ENCODE measurements at regions not wholly inside any gene's neighbourhood (a gene's known extent, or its start where the extent isn't known, plus 50 kb on each side); places are given as distances from the start of the nearest gene placed in this dataset.

DNA sequence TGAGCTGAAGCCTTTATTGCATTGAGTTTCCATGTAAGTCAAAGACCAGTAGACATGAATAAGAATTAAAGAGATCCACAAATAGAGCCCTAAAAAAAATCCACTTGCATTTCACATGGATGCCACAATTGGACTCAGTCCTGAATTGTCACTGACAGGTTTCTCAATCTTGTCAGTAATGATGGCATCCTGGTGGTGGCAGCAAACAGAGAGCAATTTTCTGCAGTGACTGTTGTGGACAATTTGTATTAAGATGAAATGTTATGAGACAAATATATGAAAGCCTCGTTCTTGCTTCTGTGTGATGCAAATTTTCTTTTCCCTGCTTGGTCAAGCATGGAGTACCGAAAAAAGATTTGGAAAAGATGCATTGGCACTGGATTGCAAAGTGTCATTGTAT, 278.9 kb downstream of the SAMD5 start:
- Histone ChIP-seq H3K27me3 (ENCODE audit: insufficient read depth, low read length) (no peaks in the 10 kb centered on the region), H3K27ac (ENCODE audit: low read depth, low read length, poor library complexity, severe bottlenecking) (no peak overlapping the region), H3F3A (ENCODE audit: insufficient read depth, low read length) (no peaks in the 10 kb centered on the region), H4K20me1 (ENCODE audit: insufficient read depth, low read length) (no peaks in the 10 kb centered on the region), H3K9ac (ENCODE audit: low read length) (no peak overlapping the region), H3K4me2 (ENCODE audit: low read length) (no peak overlapping the region), H3K4me3 (ENCODE audit: low read depth, low read length, poor library complexity, severe bottlenecking) (no peak overlapping the region), H3K9me2 (ENCODE audit: low read depth, low read length) (no peaks in the 10 kb centered on the region), H3K79me2 (ENCODE audit: insufficient read depth, low read length) (no peaks in the 10 kb centered on the region), H2AFZ (ENCODE audit: low read length) (no peak overlapping the region), H3K9me3 (ENCODE audit: low read length) (no peaks in the 10 kb centered on the region), H3K36me3 (ENCODE audit: insufficient read depth, low read length) (no peaks in the 10 kb centered on the region), H3K4me1 (ENCODE audit: insufficient read depth, low read length, severe bottlenecking) (no peaks in the 10 kb centered on the region)
- TF ChIP-seq EZH2 (IDR thresholded peaks at IDR 0.05; ENCODE audit: borderline replicate concordance, low read length), result no peak
- TF ChIP-seq, protein P1, sequence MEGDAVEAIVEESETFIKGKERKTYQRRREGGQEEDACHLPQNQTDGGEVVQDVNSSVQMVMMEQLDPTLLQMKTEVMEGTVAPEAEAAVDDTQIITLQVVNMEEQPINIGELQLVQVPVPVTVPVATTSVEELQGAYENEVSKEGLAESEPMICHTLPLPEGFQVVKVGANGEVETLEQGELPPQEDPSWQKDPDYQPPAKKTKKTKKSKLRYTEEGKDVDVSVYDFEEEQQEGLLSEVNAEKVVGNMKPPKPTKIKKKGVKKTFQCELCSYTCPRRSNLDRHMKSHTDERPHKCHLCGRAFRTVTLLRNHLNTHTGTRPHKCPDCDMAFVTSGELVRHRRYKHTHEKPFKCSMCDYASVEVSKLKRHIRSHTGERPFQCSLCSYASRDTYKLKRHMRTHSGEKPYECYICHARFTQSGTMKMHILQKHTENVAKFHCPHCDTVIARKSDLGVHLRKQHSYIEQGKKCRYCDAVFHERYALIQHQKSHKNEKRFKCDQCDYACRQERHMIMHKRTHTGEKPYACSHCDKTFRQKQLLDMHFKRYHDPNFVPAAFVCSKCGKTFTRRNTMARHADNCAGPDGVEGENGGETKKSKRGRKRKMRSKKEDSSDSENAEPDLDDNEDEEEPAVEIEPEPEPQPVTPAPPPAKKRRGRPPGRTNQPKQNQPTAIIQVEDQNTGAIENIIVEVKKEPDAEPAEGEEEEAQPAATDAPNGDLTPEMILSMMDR (IDR thresholded peaks at IDR 0.05; ENCODE audit: low read length), result no peak

DNA sequence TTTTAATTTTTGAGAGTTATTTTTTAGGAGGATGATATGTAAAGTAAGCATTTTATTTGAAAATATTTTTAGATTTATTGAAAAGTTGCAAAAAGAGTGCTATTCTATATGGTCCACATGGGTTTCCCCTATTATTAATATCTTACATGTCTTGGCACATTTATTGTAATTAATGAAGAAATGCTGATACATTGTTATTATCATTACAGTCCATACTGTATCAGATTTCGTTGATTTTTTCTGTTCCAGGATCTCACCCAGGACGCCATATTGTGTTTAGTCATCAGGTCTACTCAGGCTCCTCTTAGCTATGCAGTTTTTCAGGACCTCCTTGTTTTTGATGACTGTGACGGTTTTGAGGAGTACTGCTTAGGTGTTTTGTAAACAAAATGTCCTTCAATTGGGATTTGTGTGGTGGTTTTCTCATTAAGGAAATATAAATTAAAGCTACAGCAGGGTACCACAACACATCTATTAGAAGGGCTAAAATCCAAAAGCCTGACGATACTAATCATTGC, 281.0 kb downstream of the SAMD5 start:
- no peak for TF ChIP-seq EZH2 (IDR thresholded peaks at IDR 0.05; ENCODE audit: borderline replicate concordance, low read length)
- TF ChIP-seq, protein P1 (IDR thresholded peaks at IDR 0.05; ENCODE audit: low read length), result no peak
- no peaks in the 10 kb centered on the region for H3F3A ChIP-seq (ENCODE audit: insufficient read depth, low read length)
- H3K9me2 ChIP-seq (ENCODE audit: low read depth, low read length), result no peaks in the 10 kb centered on the region
- no peak overlapping the region for H3K27ac ChIP-seq (ENCODE audit: low read depth, low read length, poor library complexity, severe bottlenecking)
- no peak overlapping the region for H3K9ac ChIP-seq (ENCODE audit: low read length)
- no peak overlapping the region for H3K4me2 ChIP-seq (ENCODE audit: low read length)
- H3K36me3 ChIP-seq (ENCODE audit: insufficient read depth, low read length), result no peaks in the 10 kb centered on the region
- H3K9me3 ChIP-seq (ENCODE audit: low read length), result no peaks in the 10 kb centered on the region
- no peak overlapping the region for H2AFZ ChIP-seq (ENCODE audit: low read length)
- H3K79me2 ChIP-seq (ENCODE audit: insufficient read depth, low read length), result no peaks in the 10 kb centered on the region
- H3K4me1 ChIP-seq (ENCODE audit: insufficient read depth, low read length, severe bottlenecking), result no peaks in the 10 kb centered on the region
- no peaks in the 10 kb centered on the region for H3K27me3 ChIP-seq (ENCODE audit: insufficient read depth, low read length)
- no peak overlapping the region for H3K4me3 ChIP-seq (ENCODE audit: low read depth, low read length, poor library complexity, severe bottlenecking)
- H4K20me1 ChIP-seq (ENCODE audit: insufficient read depth, low read length), result no peaks in the 10 kb centered on the region

GRCh38 chr6:147793871-147794643, 285.6 kb downstream of the SAMD5 start:
- no peaks in the 10 kb centered on the region for H3F3A ChIP-seq (ENCODE audit: insufficient read depth, low read length)
- no peaks in the 10 kb centered on the region for H3K27me3 ChIP-seq (ENCODE audit: insufficient read depth, low read length)
- no peaks in the 10 kb centered on the region for H4K20me1 ChIP-seq (ENCODE audit: insufficient read depth, low read length)
- no peak overlapping the region for H3K9ac ChIP-seq (ENCODE audit: low read length)
- H3K9me2 ChIP-seq (ENCODE audit: low read depth, low read length), result no peaks in the 10 kb centered on the region
- no peaks in the 10 kb centered on the region for H3K79me2 ChIP-seq (ENCODE audit: insufficient read depth, low read length)
- H3K9me3 ChIP-seq (ENCODE audit: low read length), result no peaks in the 10 kb centered on the region
- H3K36me3 ChIP-seq (ENCODE audit: insufficient read depth, low read length), result no peaks in the 10 kb centered on the region
- H3K4me1 ChIP-seq (ENCODE audit: insufficient read depth, low read length, severe bottlenecking), result no peaks in the 10 kb centered on the region
- H3K4me2 ChIP-seq (ENCODE audit: low read length), result no peak overlapping the region
- TF ChIP-seq EZH2 (IDR thresholded peaks at IDR 0.05; ENCODE audit: borderline replicate concordance, low read length), result no peak
- TF ChIP-seq, protein P1 (IDR thresholded peaks at IDR 0.05; ENCODE audit: low read length), result no peak
- H3K4me3 ChIP-seq (ENCODE audit: low read depth, low read length, poor library complexity, severe bottlenecking), result no peak overlapping the region
- no peak overlapping the region for H2AFZ ChIP-seq (ENCODE audit: low read length)
- H3K27ac ChIP-seq (ENCODE audit: low read depth, low read length, poor library complexity, severe bottlenecking), result no peak overlapping the region

Measured in OCI-LY1 (cell line).